GM21367 (cell line): ENCODE measurements at regions not wholly inside any gene's neighbourhood (a gene's known extent, or its start where the extent isn't known, plus 50 kb on each side); places are given as distances from the start of the nearest gene placed in this dataset.
"Not testable (repeated sequence)": the region's sequence is repeated elsewhere in the genome, so short reads cannot be mapped to it uniquely, and the experiment has no call there.

Source experiments
- ATAC-seq: cut with Tn5 transposase; IDR thresholded peaks from one replicate; pipeline ENCODE4 v1.9.1; 2021; ENCODE audit not compliant: unreplicated experiment

DNA sequence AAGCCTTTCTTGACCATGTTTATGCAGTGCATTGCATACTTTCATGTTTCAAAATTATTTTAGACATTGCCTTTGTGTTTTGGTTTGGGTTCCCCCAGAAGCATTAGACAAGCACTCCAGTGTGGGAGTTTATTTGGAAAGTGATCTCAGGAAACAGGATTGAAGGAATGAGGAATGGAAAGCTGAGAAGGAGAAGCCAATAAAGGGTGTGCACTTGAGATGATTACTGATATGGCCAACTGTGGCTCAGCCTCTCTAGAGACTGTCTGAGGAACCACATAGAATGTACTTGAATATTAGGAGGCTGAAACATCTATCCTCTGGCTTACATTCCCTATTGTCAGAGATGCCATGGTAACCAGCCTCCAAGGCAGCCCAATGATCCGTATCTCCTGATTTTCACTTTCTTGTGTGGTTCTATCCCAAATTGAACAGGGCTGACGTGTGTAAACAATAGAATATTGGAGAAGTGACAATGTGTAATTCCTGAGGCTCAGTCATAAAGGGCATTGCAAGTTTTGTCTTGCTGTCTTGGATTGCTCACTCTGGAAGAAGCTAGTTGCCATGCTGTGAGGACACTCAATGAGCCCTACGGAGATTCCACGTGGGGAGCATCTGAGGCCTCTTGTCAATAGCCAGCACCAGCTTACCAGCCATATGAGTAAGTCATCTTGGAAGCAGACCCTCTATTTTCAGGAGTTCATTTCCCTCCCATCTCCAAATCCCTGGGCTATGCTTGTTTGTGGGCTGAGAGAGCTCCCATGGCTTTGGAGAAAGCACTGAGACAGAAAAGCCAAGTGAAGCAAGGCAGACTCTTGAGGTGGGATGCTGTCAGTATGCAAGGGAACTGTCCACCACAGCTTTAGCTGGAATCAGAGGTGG lies 84.7 kb downstream of the SCN11A start:
- no peak for ATAC-seq

DNA sequence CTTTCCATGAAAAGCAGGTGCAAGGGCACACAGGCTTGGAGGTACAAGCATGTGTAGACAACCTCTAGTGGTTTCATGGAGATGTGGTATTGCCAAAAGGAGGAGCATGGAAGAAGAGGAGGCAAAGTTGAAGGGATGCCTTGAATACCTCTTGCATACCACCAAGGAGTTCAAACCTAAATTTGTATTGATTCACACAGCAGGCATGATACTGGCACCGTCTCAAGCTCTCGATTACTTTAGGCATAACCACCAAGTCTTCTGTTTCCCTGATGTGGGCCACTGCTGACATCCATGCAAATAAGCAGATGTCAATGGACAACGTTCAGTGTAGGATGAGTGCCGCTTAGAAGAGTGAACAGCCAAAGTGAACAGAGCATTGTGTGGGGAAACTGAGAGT lies 87.1 kb downstream of the SCN11A start:
- ATAC-seq, result no peak

DNA sequence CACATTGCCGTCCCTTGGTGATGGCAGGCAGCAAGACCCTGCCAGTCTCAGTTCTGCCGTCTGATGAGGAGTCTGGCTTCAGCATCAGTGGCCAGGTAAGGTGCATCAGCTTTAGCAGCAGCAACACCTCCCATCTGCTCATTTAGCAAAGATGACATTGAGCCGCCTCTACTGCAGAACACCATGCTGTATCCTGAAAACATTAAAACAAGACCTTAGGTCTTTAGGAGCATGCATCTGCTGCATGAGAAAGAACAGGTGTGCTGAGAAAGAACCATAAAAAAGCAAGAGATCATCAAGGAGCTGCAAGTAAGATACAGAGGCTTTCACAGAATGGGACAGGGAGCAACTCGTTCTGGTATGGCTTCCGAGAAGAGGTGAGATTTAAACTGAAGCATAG lies 87.5 kb downstream of the SCN11A start:
- no peak for ATAC-seq

- ATAC-seq, result no peak
Observed at GRCh38 chr3:38960953-38961622, 90.7 kb downstream of the SCN11A start.

- no peak for ATAC-seq
Observed at GRCh38 chr3:38960042-38960622, 91.6 kb downstream of the SCN11A start.

DNA sequence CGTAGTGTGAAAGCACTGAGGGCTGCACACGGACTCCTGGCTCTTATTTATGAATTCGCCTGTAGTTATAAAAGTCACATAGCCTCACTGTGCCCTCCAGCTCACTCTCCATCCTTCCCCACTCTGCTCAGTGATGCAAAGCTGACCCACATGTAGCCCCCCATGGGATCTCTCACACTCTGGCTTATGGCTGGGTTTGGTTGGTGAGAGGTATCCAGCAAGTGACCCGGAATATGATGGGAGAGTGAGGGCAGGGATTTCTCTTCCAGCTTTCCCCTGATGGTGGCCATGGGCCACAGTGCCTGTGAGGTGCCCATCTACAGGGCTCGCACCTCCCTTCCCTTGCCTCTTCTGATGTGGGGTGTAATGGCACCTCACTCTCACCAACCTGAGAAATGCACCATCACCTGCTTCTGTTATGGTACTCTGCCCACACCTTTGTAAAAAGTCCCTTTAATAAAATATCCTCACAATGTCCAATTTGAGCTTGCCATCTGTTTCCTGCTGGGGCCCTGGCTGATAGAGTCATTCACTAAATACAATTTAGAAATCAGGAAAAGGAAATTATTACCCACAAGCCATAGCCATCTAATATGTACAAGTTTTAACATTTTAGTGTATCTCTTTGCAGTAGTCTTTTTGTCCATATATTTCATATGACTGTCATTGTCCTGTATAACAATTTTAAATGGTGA lies 93.6 kb downstream of the SCN11A start:
- no peak for ATAC-seq

GRCh38 chr3:38957296-38957695 lies 94.4 kb downstream of the SCN11A start:
- ATAC-seq, result no peak

- ATAC-seq, result no peak
Observed at GRCh38 chr3:38952721-38953120, 99.0 kb downstream of the SCN11A start.

GRCh38 chr3:38951167-38951566 lies 100.6 kb downstream of the SCN11A start:
- not testable (repeated sequence) for ATAC-seq

- no peak for ATAC-seq
Observed at GRCh38 chr3:38950581-38950980, 101.2 kb downstream of the SCN11A start.

DNA sequence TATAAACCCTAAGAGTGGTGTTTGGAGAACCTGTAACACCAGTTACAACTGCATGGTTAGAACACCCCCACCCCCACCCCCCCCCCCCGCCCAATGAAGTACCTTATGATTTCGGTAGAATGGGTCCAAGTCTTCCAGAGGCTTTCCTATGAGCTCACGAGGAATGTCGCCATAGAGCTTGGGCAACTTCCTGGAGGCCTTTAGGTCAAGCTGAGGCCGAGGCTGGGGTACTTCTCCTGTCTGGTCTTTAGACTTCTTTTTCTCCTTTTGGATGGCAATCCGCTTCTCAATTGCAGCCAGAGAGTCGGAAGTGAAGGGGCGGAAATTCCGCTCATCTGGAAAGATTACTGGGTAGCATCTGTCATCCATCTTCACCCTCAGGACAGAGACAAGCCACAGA lies 101.8 kb downstream of the SCN11A start:
- no peak for ATAC-seq

DNA sequence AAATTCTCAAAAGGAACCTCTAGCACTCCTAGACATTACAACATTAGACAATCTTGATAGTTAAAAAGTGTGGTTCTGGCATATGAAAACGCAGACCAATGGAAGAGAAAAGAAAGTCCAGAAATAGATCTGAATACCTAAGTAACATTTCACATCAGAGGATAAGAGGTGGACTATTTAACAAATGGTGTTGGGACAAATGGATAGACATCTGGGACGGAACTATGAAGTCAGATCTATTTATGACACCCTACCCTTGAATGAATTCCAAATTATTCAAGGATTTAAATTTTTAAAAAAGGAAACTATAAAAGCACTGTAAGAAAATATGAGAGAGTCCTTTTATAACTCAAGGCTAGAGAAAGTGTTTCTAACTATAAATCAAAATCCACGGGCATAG lies 111.3 kb downstream of the SCN11A start:
- no peak for ATAC-seq

DNA sequence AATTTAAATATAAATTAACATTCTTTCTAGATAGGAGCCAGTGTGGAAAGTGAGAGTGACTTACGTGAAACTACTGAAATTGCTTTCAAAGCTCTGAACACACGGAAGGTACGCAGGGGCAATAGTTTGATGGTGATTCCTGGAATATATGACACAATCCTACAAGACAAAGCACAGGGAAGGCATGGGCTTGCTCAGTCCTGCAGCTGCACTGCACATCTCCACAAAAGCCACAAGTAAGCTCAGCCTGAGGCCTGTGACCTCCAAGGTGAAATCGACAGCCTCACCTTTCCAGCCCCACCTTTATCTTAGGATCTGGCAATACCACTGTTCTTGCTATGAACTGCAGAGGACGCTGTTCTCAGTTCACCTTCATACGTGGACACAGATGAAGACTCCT lies 109.3 kb upstream of the SCN10A start:
- no peak for ATAC-seq

DNA sequence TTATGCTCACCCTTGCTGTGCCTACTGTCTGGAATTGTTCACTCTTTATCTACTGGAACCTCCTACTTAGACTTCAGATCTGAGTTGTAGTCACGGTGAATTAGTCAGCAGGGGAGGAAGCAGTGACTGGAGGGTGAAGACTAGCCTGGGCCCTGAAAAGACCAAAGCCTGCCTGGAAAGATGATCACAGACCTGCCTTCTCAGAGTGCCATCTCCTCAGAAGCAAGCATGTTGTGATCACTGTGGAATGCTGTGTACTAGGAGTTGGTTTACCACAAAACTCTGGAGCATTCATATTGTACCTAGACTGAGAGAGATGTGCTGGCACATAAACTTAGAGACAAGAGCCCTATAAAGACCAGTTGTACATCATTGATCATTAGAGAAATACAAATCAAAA lies 100.7 kb upstream of the SCN10A start:
- ATAC-seq, result no peak

DNA sequence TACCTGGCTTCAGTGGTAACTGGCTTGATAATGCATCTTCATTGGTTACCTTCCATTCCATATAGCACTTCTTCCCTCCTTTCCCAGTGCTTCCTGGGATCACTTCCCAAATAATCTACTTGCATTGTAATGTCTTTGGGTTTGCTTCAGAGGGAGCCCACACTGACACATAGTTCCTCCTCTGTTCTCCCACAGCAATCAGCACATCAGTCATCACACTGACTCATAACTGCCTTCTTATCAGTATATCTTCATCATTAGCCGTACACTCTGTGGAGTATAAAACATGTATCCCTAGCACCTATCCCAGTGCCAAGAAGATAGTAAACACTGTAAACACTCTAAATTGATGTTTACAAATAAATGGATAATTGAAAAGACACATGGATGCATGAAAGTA lies 91.4 kb upstream of the SCN10A start:
- no peak for ATAC-seq

DNA sequence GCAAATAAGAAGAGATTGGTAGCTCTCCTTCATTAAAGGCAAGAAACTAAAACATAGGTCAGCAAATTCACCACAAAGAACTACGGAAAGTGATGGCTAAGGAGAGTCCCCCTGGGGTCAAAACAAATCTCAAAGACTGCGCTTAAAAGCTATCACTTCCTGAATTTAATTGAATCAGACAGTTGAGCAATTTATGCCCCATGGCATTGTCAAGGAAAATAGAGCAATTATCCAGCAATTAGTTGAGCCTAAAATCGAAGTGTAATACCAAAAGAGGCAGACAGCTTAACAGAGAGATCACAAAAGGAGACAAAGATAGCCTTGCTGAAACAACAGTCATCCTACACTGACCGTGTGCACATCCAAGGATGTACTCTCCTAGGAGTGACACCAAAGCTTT lies 74.4 kb upstream of the SCN10A start:
- no peak for ATAC-seq

DNA sequence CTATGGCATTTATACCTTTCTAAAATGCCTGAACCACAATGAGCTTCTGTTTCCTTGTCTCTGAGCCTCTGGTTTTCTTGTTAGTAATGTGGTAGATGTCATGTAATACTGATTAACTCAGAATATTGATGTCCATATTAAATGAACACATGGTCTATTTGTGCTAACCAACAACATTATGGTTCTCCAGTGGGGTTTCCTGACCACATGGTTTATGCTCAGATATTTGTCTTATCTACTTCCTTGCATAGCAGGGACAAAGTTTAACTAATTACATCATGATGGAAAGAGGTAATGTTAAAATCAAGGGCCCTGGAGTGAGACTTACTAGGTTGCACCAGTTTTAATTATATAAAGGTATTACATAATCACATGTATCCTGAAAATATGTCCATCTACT lies 62.6 kb upstream of the SCN10A start:
- ATAC-seq, result no peak
